Kidney capillary endothelial cell (primary cell): ENCODE measurements at regions not wholly inside any gene's neighbourhood (a gene's known extent, or its start where the extent isn't known, plus 50 kb on each side); places are given as distances from the start of the nearest gene placed in this dataset.
"Not testable (repeated sequence)": the region's sequence is repeated elsewhere in the genome, so short reads cannot be mapped to it uniquely, and the experiment has no call there.

ENCODE experiments used
- DNase-seq: peaks from one replicate; pipeline ENCODE4 v3.0.0-alpha.2; 2018; ENCODE audit warnings: low spot score

- no peak for DNase-seq
Observed at GRCh38 chr15:95016511-95017229, 785.3 kb downstream of the MCTP2 start.

GRCh38 chr15:95017666-95018328 is 786.4 kb downstream of the MCTP2 start:
- peak; percentile 90 for DNase-seq

GRCh38 chr15:95018888-95019545 is 787.7 kb downstream of the MCTP2 start:
- peak; percentile 97 for DNase-seq

- DNase-seq: no peak
Observed at GRCh38 chr15:95019907-95020306, 788.5 kb downstream of the MCTP2 start.

- no peak for DNase-seq
Observed at GRCh38 chr15:95021816-95022215, 790.5 kb downstream of the MCTP2 start.

GRCh38 chr15:95024351-95024750 is 793.0 kb downstream of the MCTP2 start:
- DNase-seq: peak; percentile 33

- DNase-seq: peak; percentile 66
Observed at GRCh38 chr15:95025924-95026728, 794.8 kb downstream of the MCTP2 start.

- no peak for DNase-seq
Observed at GRCh38 chr15:95027981-95028380, 796.6 kb downstream of the MCTP2 start.

GRCh38 chr15:95032156-95032555 is 800.8 kb downstream of the MCTP2 start:
- no peak for DNase-seq

GRCh38 chr15:95035106-95035505 is 803.7 kb downstream of the MCTP2 start:
- DNase-seq: no peak

GRCh38 chr15:95041297-95041696 is 809.9 kb downstream of the MCTP2 start:
- no peak for DNase-seq

- DNase-seq: not testable (repeated sequence)
Observed at GRCh38 chr15:95043236-95043932, 812.0 kb downstream of the MCTP2 start.

- DNase-seq: no peak
Observed at GRCh38 chr15:95043933-95044313, 812.6 kb downstream of the MCTP2 start.

- DNase-seq: no peak
Observed at GRCh38 chr15:95044745-95045417, 813.5 kb downstream of the MCTP2 start.

- no peak for DNase-seq
Observed at GRCh38 chr15:95051861-95052260, 820.5 kb downstream of the MCTP2 start.

- DNase-seq: no peak
Observed at GRCh38 chr15:95059346-95059905, 828.1 kb downstream of the MCTP2 start.

- no peak for DNase-seq
Observed at GRCh38 chr15:95068701-95069521, 837.5 kb downstream of the MCTP2 start.

GRCh38 chr15:95075792-95076677 is 844.7 kb downstream of the MCTP2 start:
- DNase-seq: no peak

- no peak for DNase-seq
Observed at GRCh38 chr15:95076678-95076990, 845.3 kb downstream of the MCTP2 start.
